ENCODE measurements at regions not wholly inside any gene's neighbourhood (a gene's known extent, or its start where the extent isn't known, plus 50 kb on each side); places are given as distances from the start of the nearest gene placed in this dataset.

DNA sequence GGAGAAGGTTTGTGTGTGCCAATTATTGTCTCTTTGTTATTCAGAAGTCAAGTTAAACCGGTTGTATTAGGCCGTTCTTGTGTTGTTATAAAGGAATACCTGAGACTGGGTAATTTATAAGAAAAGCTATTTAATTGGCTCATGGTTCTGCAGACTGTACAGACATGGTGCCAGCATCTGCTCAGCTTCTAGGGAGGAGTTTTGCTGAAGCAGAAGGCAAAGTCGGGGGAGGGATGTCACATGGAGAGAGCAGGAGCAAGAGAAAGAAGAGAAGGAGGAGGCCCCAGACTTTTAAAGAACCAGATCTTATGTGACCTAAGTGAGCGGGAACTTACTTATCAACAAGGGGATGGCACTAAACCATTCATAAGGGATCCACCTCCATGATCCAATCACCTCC lies 349.3 kb upstream of the PCDH18 start:
- CTCF ChIA-PET: interaction anchor here (2.2 kb wide), 1 partner anchor 20 kb away, joined by 6 read pairs; no protein-coding TSS in a partner anchor
- ATAC-seq: no peak
- SMC1A ChIA-PET (ENCODE audit: uncharacterized antibody, unreplicated experiment): interaction anchor here (0.8 kb wide), 1 partner anchor 31 kb away, joined by 3 read pairs; no protein-coding TSS in a partner anchor

More for the DNA sequence above, 349.3 kb upstream of the PCDH18 start:
- BruUV-seq (replicated peaks): no TSS peak
- in situ Hi-C loops (cut with MboI) (no loop called here), intact Hi-C loops (cut with micrococcal nuclease; ENCODE audit: unreplicated experiment) (no loop called here)
- Histone ChIP-seq H3K79me2 (ENCODE audit: control insufficient read depth, insufficient read depth, low read length) (no peaks in the 10 kb centered on the region), H3K4me2 (ENCODE audit: control insufficient read depth, insufficient read depth) (no peak overlapping the region), H3K27me3 (replicated peaks in 1 of 2; ENCODE audit: control insufficient read depth in 2 of 2, insufficient read depth in 2 of 2, low read length in 1 of 2) (no peaks in the 10 kb centered on the region), H3K9me3 (replicated peaks; ENCODE audit: control insufficient read depth, insufficient read depth, low read length) (no peaks in the 10 kb centered on the region), H2AFZ (ENCODE audit: control insufficient read depth, low read depth, low read length) (no peak overlapping the region), H3K27ac (ENCODE audit: control insufficient read depth, insufficient read depth) (no peak overlapping the region), H3K36me3 (ENCODE audit: control insufficient read depth in 2 of 2, insufficient read depth in 2 of 2, low read length in 1 of 2) (no peaks in the 10 kb centered on the region), H3K4me3 (no peak overlapping the region), H3K4me1 (ENCODE audit: control insufficient read depth, insufficient read depth, low read length) (no peaks in the 10 kb centered on the region), H3K9ac (ENCODE audit: control insufficient read depth, insufficient read depth, low read length) (no peak overlapping the region), H4K20me1 (ENCODE audit: control insufficient read depth, insufficient read depth) (no peaks in the 10 kb centered on the region)
- TF ChIP-seq NR2F1 (conservative IDR thresholded peaks at IDR 0.05) (no peak), SPI1 (IDR thresholded peaks at IDR 0.05; ENCODE audit: borderline replicate concordance, insufficient read depth, low read depth, low read length) (no peak), RCOR1 (conservative IDR thresholded peaks at IDR 0.05; ENCODE audit: low read depth, low read length) (no peak), ZNF24 (IDR thresholded peaks at IDR 0.05) (no peak), TCF3 (IDR thresholded peaks at IDR 0.05; ENCODE audit: borderline replicate concordance, insufficient read depth, low read depth, low read length) (no peak), POU2F2 (IDR thresholded peaks at IDR 0.05; ENCODE audit: borderline replicate concordance, low read depth, low read length) (no peak), POLR2A (IDR thresholded peaks at IDR 0.05; ENCODE audit: low read depth, low read length) (no peak), RBBP5 (conservative IDR thresholded peaks at IDR 0.05) (no peak), HDAC6 (IDR thresholded peaks at IDR 0.05; ENCODE audit: unreplicated experiment) (no peak)
- TF ChIP-seq, protein P1, sequence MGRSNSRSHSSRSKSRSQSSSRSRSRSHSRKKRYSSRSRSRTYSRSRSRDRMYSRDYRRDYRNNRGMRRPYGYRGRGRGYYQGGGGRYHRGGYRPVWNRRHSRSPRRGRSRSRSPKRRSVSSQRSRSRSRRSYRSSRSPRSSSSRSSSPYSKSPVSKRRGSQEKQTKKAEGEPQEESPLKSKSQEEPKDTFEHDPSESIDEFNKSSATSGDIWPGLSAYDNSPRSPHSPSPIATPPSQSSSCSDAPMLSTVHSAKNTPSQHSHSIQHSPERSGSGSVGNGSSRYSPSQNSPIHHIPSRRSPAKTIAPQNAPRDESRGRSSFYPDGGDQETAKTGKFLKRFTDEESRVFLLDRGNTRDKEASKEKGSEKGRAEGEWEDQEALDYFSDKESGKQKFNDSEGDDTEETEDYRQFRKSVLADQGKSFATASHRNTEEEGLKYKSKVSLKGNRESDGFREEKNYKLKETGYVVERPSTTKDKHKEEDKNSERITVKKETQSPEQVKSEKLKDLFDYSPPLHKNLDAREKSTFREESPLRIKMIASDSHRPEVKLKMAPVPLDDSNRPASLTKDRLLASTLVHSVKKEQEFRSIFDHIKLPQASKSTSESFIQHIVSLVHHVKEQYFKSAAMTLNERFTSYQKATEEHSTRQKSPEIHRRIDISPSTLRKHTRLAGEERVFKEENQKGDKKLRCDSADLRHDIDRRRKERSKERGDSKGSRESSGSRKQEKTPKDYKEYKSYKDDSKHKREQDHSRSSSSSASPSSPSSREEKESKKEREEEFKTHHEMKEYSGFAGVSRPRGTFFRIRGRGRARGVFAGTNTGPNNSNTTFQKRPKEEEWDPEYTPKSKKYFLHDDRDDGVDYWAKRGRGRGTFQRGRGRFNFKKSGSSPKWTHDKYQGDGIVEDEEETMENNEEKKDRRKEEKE (IDR thresholded peaks at IDR 0.05): no peak
- TF ChIP-seq, protein P2, sequence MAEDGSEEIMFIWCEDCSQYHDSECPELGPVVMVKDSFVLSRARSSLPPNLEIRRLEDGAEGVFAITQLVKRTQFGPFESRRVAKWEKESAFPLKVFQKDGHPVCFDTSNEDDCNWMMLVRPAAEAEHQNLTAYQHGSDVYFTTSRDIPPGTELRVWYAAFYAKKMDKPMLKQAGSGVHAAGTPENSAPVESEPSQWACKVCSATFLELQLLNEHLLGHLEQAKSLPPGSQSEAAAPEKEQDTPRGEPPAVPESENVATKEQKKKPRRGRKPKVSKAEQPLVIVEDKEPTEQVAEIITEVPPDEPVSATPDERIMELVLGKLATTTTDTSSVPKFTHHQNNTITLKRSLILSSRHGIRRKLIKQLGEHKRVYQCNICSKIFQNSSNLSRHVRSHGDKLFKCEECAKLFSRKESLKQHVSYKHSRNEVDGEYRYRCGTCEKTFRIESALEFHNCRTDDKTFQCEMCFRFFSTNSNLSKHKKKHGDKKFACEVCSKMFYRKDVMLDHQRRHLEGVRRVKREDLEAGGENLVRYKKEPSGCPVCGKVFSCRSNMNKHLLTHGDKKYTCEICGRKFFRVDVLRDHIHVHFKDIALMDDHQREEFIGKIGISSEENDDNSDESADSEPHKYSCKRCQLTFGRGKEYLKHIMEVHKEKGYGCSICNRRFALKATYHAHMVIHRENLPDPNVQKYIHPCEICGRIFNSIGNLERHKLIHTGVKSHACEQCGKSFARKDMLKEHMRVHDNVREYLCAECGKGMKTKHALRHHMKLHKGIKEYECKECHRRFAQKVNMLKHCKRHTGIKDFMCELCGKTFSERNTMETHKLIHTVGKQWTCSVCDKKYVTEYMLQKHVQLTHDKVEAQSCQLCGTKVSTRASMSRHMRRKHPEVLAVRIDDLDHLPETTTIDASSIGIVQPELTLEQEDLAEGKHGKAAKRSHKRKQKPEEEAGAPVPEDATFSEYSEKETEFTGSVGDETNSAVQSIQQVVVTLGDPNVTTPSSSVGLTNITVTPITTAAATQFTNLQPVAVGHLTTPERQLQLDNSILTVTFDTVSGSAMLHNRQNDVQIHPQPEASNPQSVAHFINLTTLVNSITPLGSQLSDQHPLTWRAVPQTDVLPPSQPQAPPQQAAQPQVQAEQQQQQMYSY (CRISPR knock-in tag; IDR thresholded peaks at IDR 0.05): no peak
- TF ChIP-seq, protein P3, sequence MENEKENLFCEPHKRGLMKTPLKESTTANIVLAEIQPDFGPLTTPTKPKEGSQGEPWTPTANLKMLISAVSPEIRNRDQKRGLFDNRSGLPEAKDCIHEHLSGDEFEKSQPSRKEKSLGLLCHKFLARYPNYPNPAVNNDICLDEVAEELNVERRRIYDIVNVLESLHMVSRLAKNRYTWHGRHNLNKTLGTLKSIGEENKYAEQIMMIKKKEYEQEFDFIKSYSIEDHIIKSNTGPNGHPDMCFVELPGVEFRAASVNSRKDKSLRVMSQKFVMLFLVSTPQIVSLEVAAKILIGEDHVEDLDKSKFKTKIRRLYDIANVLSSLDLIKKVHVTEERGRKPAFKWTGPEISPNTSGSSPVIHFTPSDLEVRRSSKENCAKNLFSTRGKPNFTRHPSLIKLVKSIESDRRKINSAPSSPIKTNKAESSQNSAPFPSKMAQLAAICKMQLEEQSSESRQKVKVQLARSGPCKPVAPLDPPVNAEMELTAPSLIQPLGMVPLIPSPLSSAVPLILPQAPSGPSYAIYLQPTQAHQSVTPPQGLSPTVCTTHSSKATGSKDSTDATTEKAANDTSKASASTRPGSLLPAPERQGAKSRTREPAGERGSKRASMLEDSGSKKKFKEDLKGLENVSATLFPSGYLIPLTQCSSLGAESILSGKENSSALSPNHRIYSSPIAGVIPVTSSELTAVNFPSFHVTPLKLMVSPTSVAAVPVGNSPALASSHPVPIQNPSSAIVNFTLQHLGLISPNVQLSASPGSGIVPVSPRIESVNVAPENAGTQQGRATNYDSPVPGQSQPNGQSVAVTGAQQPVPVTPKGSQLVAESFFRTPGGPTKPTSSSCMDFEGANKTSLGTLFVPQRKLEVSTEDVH (IDR thresholded peaks at IDR 0.05; ENCODE audit: low read depth, partially characterized antibody): no peak
- DNase-seq (ENCODE audit: low read depth, low spot score): no peak
- ChIA-PET POLR2A (no interaction called here), RAD21 (ENCODE audit: unreplicated experiment) (no interaction called here)
- no peak for FAIRE-seq
- WGBS (ENCODE audit: insufficient coverage, insufficient replicate concordance, low lambda C conversion rate, missing lambda C conversion rate): 51% methylated on average over 4 of the region's 4 CpGs

All from GM12878 (cell line).